IMR-90 (cell line): ENCODE measurements at regions not wholly inside any gene's neighbourhood (a gene's known extent, or its start where the extent isn't known, plus 50 kb on each side); places are given as distances from the start of the nearest gene placed in this dataset.

Experiments
- ATAC-seq: fragments of 200-7000 bp; cut with Tn5 transposase; 2 replicates; pipeline ENCODE4 v1.9.1; 2020; ENCODE audit warnings: low read depth, mild to moderate bottlenecking, moderate library complexity
- BruUV-seq: library from RNA; stranded (reverse); fragments of 400-500 nt; replicated peaks from 2 replicates; lab custom pipeline; 2021; lab: Mats Ljungman, UMichigan
- CTCF ChIA-PET: fragments of 300-600 bp; formaldehyde crosslinking; extraction: SDS; loops from one replicate; lab custom pipeline; 2021; ENCODE audit warnings: antibody characterized with exemption; lab: Yijun Ruan, JAX
- POLR2A ChIA-PET: fragments of 300-600 bp; sonication (Branson Sonifier 250); formaldehyde crosslinking; loops from one replicate; lab custom pipeline; 2022; ENCODE audit warnings: antibody characterized with exemption; ENCODE audit not compliant: unreplicated experiment; lab: Charles Lee
- DNase-seq: peaks from one replicate; pipeline ENCODE4 v3.0.0; 2013
- H2AFZ ChIP-seq: replicated peaks from 2 replicates; pipeline ENCODE3; 2013; ENCODE audit warnings: low read length, mild to moderate bottlenecking; ENCODE audit not compliant: poor library complexity
- H2AK5ac ChIP-seq: 2 replicates; pipeline ENCODE4 v1.6.1; 2013; ENCODE audit warnings: low read depth, low read length, inconsistent platforms
- H2AK9ac ChIP-seq: replicated peaks from 2 replicates; pipeline ENCODE3; 2013; ENCODE audit warnings: mild to moderate bottlenecking, low read depth, low read length, moderate library complexity; ENCODE audit not compliant: poor library complexity
- H2BK120ac ChIP-seq: 2 replicates; pipeline ENCODE4 v1.6.1; 2013; ENCODE audit warnings: low read depth, low read length, inconsistent platforms
- H2BK15ac ChIP-seq: 3 replicates; pipeline ENCODE4 v1.6.1; 2013; ENCODE audit warnings: low read depth, low read length, inconsistent platforms
- H2BK20ac ChIP-seq: 2 replicates; pipeline ENCODE4 v1.6.1; 2013; ENCODE audit warnings: low read depth, mild to moderate bottlenecking, inconsistent platforms, low read length, moderate library complexity
- H2BK5ac ChIP-seq: 2 replicates; pipeline ENCODE4 v1.6.1; 2013; ENCODE audit warnings: mild to moderate bottlenecking, low read depth, low read length, inconsistent platforms; ENCODE audit not compliant: poor library complexity, severe bottlenecking
- H3K14ac ChIP-seq: replicated peaks from 2 replicates; pipeline ENCODE4 v1.6.1; 2013; ENCODE audit warnings: low read depth, low read length, inconsistent platforms
- H3K18ac ChIP-seq: 2 replicates; pipeline ENCODE4 v1.6.1; 2013; ENCODE audit warnings: low read depth, low read length, control low read depth
- H3K23ac ChIP-seq: 2 replicates; pipeline ENCODE4 v1.6.1; 2013; ENCODE audit warnings: low read depth, low read length, inconsistent platforms
- H3K27ac ChIP-seq: 2 replicates; pipeline ENCODE4 v1.5.1; 2013; ENCODE audit warnings: mild to moderate bottlenecking, control low read depth, low read length; ENCODE audit not compliant: insufficient read depth
- H3K27me3 ChIP-seq: 2 replicates; pipeline ENCODE4 v1.6.1; 2013; ENCODE audit warnings: low read length; ENCODE audit not compliant: control insufficient read depth, insufficient read depth
- H3K36me3 ChIP-seq: 2 replicates; pipeline ENCODE4 v1.6.1; 2013; ENCODE audit warnings: low read length, mixed read lengths; ENCODE audit not compliant: control insufficient read depth, insufficient read depth
- H3K4ac ChIP-seq: 2 replicates; pipeline ENCODE4 v1.6.1; 2013; ENCODE audit warnings: low read depth, low read length, inconsistent platforms
- H3K4me1 ChIP-seq: 2 replicates; pipeline ENCODE4 v1.6.1; 2013; ENCODE audit warnings: low read length, mixed read lengths; ENCODE audit not compliant: control insufficient read depth, insufficient read depth
- H3K4me2 ChIP-seq: 2 replicates; pipeline ENCODE4 v1.6.1; 2013; ENCODE audit warnings: low read depth, mild to moderate bottlenecking, control low read depth, low read length, moderate library complexity
- H3K4me3 ChIP-seq: 2 replicates; pipeline ENCODE4 v1.5.1; 2013; ENCODE audit warnings: low read depth, mild to moderate bottlenecking, control low read depth, low read length, moderate library complexity; ENCODE audit not compliant: insufficient read depth
- H3K56ac ChIP-seq: 2 replicates; pipeline ENCODE4 v1.6.1; 2013; ENCODE audit warnings: low read length, inconsistent platforms; ENCODE audit not compliant: insufficient read depth; ENCODE audit errors: extremely low read depth
- H3K79me1 ChIP-seq, 2 experiments: 2 replicates each; pipeline ENCODE4 v1.6.1; 2013; ENCODE audit warnings: low read length in 2 of 2, inconsistent platforms in 1 of 2, low read depth in 1 of 2
- H3K9ac ChIP-seq: 2 replicates; pipeline ENCODE4 v1.6.1; 2013; ENCODE audit warnings: low read depth, low read length, control low read depth
- H3K9me1 ChIP-seq: 2 replicates; pipeline ENCODE4 v1.6.1; 2013; ENCODE audit warnings: low read length, inconsistent platforms; ENCODE audit not compliant: insufficient read depth
- H3K9me3 ChIP-seq: 2 replicates; pipeline ENCODE4 v1.6.1; 2013; ENCODE audit warnings: low read length; ENCODE audit not compliant: control insufficient read depth, insufficient read depth
- H4K20me1 ChIP-seq: 2 replicates; pipeline ENCODE4 v1.6.1; 2013; ENCODE audit warnings: low read length, inconsistent platforms; ENCODE audit not compliant: insufficient read depth
- H4K5ac ChIP-seq: 2 replicates; pipeline ENCODE4 v1.6.1; 2013; ENCODE audit warnings: mild to moderate bottlenecking, low read depth, low read length, control low read depth
- H4K8ac ChIP-seq, 2 experiments: 2 replicates each; pipeline ENCODE4 v1.6.1; 2013; ENCODE audit warnings: low read depth in 2 of 2, low read length in 2 of 2, control low read depth in 1 of 2, inconsistent platforms in 1 of 2
- H4K91ac ChIP-seq: 2 replicates; pipeline ENCODE4 v1.6.1; 2013; ENCODE audit warnings: low read depth, low read length, inconsistent platforms; ENCODE audit not compliant: insufficient read depth
- BHLHE40 ChIP-seq: fragments of 150-350 bp; IDR thresholded peaks from 2 replicates; pipeline ENCODE4 v1.6.1; 2016; ENCODE audit warnings: mild to moderate bottlenecking, low read depth, low read length
- CEBPB ChIP-seq: IDR thresholded peaks from 2 replicates; pipeline ENCODE4 v1.6.1; 2012; ENCODE audit warnings: low read depth, low read length, improper control_type of control experiment
- CTCF ChIP-seq: conservative IDR thresholded peaks from 2 replicates; pipeline ENCODE4 v1.5.1; 2012; ENCODE audit warnings: mild to moderate bottlenecking, low read depth, low read length, improper control_type of control experiment
- MAZ ChIP-seq: IDR thresholded peaks from 2 replicates; pipeline ENCODE4 v1.6.1; 2012; ENCODE audit warnings: low read depth, mild to moderate bottlenecking, low read length, improper control_type of control experiment, moderate library complexity, borderline replicate concordance
- NFE2L2 ChIP-seq: fragments of 150-350 bp; IDR thresholded peaks from 2 replicates; pipeline ENCODE4 v1.6.1; 2016; ENCODE audit warnings: low read depth, mild to moderate bottlenecking, low read length
- RFX5 ChIP-seq: IDR thresholded peaks from 2 replicates; pipeline ENCODE4 v1.8.0; 2012; ENCODE audit warnings: low read depth, mild to moderate bottlenecking, low read length, moderate library complexity
- WGBS, 2 experiments: methylation state at CpG; one replicate each; pipeline versions ENCODE4 v1.1.5 to v1.1.7; 2013; ENCODE audit warnings: missing lambda C conversion rate in 2 of 2; ENCODE audit not compliant: insufficient read length in 1 of 2; ENCODE audit errors: extremely low coverage in 2 of 2; 5-methylcytosine and 5-hydroxymethylcytosine counted together
- dilution Hi-C: fragments of 300-500 bp; cut with HindIII; formaldehyde crosslinking; loops from one replicate; pipeline ENCODE4 v1.14.3; 2018; ENCODE audit warnings: low sequenced_read_pairs; ENCODE audit not compliant: unreplicated experiment
- in situ Hi-C: fragments of 300-500 bp; cut with MboI; formaldehyde crosslinking; loops from 3 replicates; pipeline ENCODE4 v1.14.3; 2019; ENCODE audit warnings: low sequenced_read_pairs, inconsistent platforms, mixed read lengths
- intact Hi-C: fragments of 100-400 bp; cut with micrococcal nuclease; formaldehyde crosslinking; loops from 2 replicates; pipeline ENCODE4 v1.10.0; 2022

- intact Hi-C loops = no loop called here
- no peaks in the 10 kb centered on the region for H3K9me1 ChIP-seq
- H3K4me2 ChIP-seq = peak overlapping the region; percentile 71; the same call in 1 of the 2 replicates
- 1% methylated on average over 70 of the region's 91 CpGs; no CpG with 5 or more reads in 1 of the 2 experiments for WGBS, 2 experiments
- no peak overlapping the region for H3K56ac ChIP-seq
- peak overlapping the region; percentile 88 for H2AFZ ChIP-seq
- no peak overlapping the region for H2BK15ac ChIP-seq
- TF ChIP-seq MAZ (no peak), CEBPB (no peak), BHLHE40 (0 out of 2 replicates have a peak, but pooled peaks have one; percentile 9), CTCF (no peak), NFE2L2 (no peak), RFX5 (no peak)
- no peak overlapping the region for H4K91ac ChIP-seq
- dilution Hi-C loops = no loop called here
- no peak overlapping the region for H4K8ac ChIP-seq
- in situ Hi-C loops = no loop called here
- H3K4ac ChIP-seq = no peak overlapping the region
- H3K14ac ChIP-seq = no peak overlapping the region
- H2BK5ac ChIP-seq = no peak overlapping the region
- peak overlapping the region; percentile 13 for H2AK9ac ChIP-seq
- H4K20me1 ChIP-seq = no peaks in the 10 kb centered on the region
- ChIA-PET POLR2A (no interaction called here), CTCF (interaction anchor here (0.9 to 1.0 kb wide), 2 partner anchors 11 to 13 kb away, joined by 3 to 4 read pairs; no protein-coding TSS in a partner anchor)
- ATAC-seq (no peak), DNase-seq (no peak)
- H3K4me3 ChIP-seq = peak overlapping the region; percentile 11; the same call in 1 of the 2 replicates
- H3K4me1 ChIP-seq = no peaks in the 10 kb centered on the region
- no peak overlapping the region for H3K27ac ChIP-seq
- no peak overlapping the region for H2BK120ac ChIP-seq
- no peak overlapping the region for H3K18ac ChIP-seq
- peaks cover 38% of the 10 kb centered on the region for H3K27me3 ChIP-seq
- no peaks in the 10 kb centered on the region for H3K36me3 ChIP-seq
- no peak overlapping the region for H3K9ac ChIP-seq
- peaks cover 3% of the 10 kb centered on the region; the same call in 1 of the 2 replicates for H3K9me3 ChIP-seq
- no peak overlapping the region for H3K23ac ChIP-seq
- no TSS peak for BruUV-seq
- H2BK20ac ChIP-seq = no peak overlapping the region
- no peaks in the 10 kb centered on the region for H3K79me1 ChIP-seq
- no peak overlapping the region for H2AK5ac ChIP-seq
- H4K5ac ChIP-seq = no peak overlapping the region
These were observed 101.1 kb upstream of the SOD1 start for GRCh38 chr21:31558189-31558961.
